BLaER1 treated with 17β-estradiol and CSF1 and Interleukin-3, amounts not matched to agents 10 nM and 100 nM (cell line): ENCODE measurements at regions not wholly inside any gene's neighbourhood (a gene's known extent, or its start where the extent isn't known, plus 50 kb on each side); places are given as distances from the start of the nearest gene placed in this dataset.

Experiments
- H3K27ac ChIP-seq, 11 experiments: shearing (Covaris generic); formaldehyde crosslinking; 2 replicates each; pipeline ENCODE4 v1.8.1; 2022
- H3K27me3 ChIP-seq, 11 experiments: shearing (Covaris generic); formaldehyde crosslinking; 2 replicates each; pipeline ENCODE4 v1.8.1; 2022
- H3K36me3 ChIP-seq, 11 experiments: shearing (Covaris generic); formaldehyde crosslinking; 2 replicates each; pipeline ENCODE4 v1.8.1; 2022
- H3K4me1 ChIP-seq, 10 experiments: shearing (Covaris generic); formaldehyde crosslinking; 2 replicates each; pipeline ENCODE4 v1.8.1; 2022
- H3K4me2 ChIP-seq, 11 experiments: shearing (Covaris generic); formaldehyde crosslinking; 2 replicates each; pipeline ENCODE4 v1.8.1; 2022
- H3K4me3 ChIP-seq, 10 experiments: shearing (Covaris generic); formaldehyde crosslinking; 2 replicates each; pipeline ENCODE4 v1.8.1; 2022
- H3K9ac ChIP-seq, 11 experiments: shearing (Covaris generic); formaldehyde crosslinking; 2 replicates each; pipeline ENCODE4 v1.8.1; 2022
- H3K9me3 ChIP-seq, 11 experiments: shearing (Covaris generic); formaldehyde crosslinking; replicated peaks in 1 of 11; 2 replicates each; pipeline ENCODE4 v1.8.1; 2022
- H4K20me1 ChIP-seq, 11 experiments: shearing (Covaris generic); formaldehyde crosslinking; 2 replicates each; pipeline ENCODE4 v1.8.1; 2022
- Cebpa-rat ChIP-seq, 11 experiments: shearing (Covaris generic); IDR thresholded peaks; 2 replicates each; pipeline ENCODE4 v1.8.1; 2022

DNA sequence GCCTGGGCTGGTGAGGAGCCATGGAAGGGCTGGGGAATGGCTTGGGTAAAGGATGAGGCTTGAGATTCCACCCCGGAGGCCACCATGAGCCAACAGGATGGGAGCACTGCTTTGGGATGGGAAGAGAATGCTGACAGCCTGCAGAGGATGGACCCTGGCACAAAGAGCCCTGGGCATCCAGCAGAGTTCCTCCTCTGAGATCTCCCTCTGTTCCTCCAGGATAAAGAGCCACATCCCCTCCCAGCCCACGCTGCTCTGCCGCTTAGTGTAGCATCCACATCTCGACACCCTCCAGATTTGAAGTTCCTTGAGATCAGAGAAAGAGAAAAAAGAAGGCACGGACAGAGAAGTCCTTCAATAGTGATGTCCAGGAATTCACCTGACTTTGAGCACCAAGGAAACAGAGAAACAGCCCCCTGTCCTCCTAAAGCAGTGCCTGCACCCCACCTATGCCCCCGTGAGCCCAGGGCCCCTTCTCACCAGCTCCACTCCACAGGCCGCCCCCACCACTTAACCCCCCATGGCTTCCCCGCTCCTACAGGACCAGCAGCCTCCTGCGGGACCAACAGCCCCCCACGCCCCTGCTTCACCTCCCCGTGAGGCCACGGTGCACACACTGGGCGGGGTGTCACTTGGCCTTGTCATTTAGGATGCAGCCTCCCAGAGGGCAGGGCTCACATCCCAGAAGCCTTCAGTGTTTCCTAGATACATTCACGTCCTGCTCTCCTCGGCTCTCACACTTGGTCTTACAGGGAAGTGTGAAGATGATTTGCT is 180.5 kb downstream of the SHANK2 start:
- no peaks in the 10 kb centered on the region for H4K20me1 ChIP-seq
- H3K9ac ChIP-seq, result no peak overlapping the region
- H3K27me3 ChIP-seq, result no peaks in the 10 kb centered on the region
- H3K27ac ChIP-seq, result no peak overlapping the region
- H3K4me1 ChIP-seq, result peaks cover 8 to 24% (median 11%) of the 10 kb centered on the region in 10 experiments
- no peaks in the 10 kb centered on the region for H3K36me3 ChIP-seq
- peaks cover 0 to 22% (median 7%) of the 10 kb centered on the region in 11 experiments; a peak in 12 of 22 replicates for H3K9me3 ChIP-seq
- no peak overlapping the region for H3K4me3 ChIP-seq
- peak overlapping the region in 1 of 11 experiments; percentile 5; a peak in 1 of 22 replicates for H3K4me2 ChIP-seq
- no peak for TF ChIP-seq Cebpa-rat (IDR thresholded peaks at IDR 0.05)

DNA sequence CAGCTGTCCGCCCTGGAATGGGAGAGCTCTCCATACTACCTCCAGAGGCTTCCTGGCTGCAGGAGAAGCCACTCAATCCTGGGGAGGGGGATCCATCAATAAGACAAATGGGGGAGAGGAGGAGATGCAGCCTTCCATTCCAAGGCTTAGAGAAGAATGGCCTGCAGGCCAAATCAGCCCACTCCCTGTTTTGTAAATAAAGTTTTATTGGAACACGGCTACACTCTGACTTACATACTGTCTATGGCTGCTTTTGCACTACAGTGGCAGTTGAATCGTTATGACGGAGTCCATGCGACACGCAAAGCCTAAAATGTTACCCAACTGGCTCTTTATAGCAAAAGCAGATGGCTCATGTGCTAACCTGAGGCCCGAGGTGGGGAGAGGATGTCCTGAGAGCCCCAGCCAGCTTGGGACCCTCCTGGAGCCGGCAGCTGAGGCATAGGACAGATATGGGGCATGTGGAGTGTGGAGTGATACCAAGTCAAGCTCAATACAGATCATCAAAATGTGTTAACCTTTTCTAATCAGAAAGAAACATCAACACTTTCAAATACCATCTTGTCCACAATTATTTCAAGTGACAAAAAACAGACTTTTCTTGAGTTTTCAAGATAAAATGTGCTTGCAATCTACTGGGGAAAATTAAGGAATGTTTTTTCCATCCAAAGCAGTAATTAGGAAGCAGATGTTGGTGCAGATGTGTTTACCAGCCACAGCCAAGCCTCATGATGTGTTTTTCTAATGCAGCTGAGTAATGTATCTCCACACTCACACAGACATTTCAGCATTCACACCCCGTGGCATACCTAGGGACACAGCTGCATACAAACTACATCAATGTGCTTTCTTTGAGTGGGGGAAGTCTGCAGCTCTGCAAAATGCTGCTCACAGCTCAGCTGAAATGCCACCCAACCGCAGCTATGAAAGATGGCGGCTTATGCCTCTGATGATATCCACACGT is 181.6 kb downstream of the SHANK2 start:
- Histone ChIP-seq H3K36me3 (no peaks in the 10 kb centered on the region), H3K4me3 (no peak overlapping the region), H3K4me1 (peaks cover 18 to 32% (median 22%) of the 10 kb centered on the region in 10 experiments), H3K27ac (no peak overlapping the region), H3K9me3 (peaks cover 0 to 18% (median 7%) of the 10 kb centered on the region in 11 experiments; a peak in 11 of 22 replicates), H4K20me1 (peaks cover 0 to under 1% (median 0%) of the 10 kb centered on the region in 11 experiments; a peak in 4 of 22 replicates), H3K9ac (no peak overlapping the region), H3K4me2 (peak overlapping the region in 1 of 11 experiments; percentile 5; a peak in 1 of 22 replicates), H3K27me3 (no peaks in the 10 kb centered on the region)
- TF ChIP-seq Cebpa-rat (IDR thresholded peaks at IDR 0.05), result no peak

DNA sequence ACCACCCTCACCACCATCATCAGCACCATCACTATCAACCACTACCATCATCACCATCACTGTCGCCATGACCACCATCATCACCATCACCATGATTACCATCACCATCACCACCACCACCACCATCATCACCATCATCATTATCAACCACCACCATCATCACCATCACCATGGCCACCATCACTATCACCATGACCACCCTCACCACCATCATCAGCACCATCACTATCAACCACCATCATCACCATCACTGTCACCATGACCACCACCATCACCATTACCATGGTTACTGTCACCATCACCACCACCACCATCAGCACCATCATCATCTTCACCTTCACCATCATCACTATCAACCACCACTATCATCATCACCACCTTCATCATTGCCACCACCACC is 183.4 kb downstream of the SHANK2 start:
- Histone ChIP-seq H3K4me2 (no peak overlapping the region), H3K9me3 (peaks cover 0 to 18% (median 7%) of the 10 kb centered on the region in 11 experiments; a peak in 11 of 22 replicates), H3K9ac (no peak overlapping the region), H3K27ac (no peak overlapping the region), H4K20me1 (peaks cover 0 to 15% (median 0%) of the 10 kb centered on the region in 11 experiments; a peak in 4 of 22 replicates), H3K4me3 (no peak overlapping the region), H3K27me3 (no peaks in the 10 kb centered on the region), H3K36me3 (no peaks in the 10 kb centered on the region), H3K4me1 (peaks cover 23 to 50% (median 36%) of the 10 kb centered on the region in 10 experiments)
- TF ChIP-seq Cebpa-rat (IDR thresholded peaks at IDR 0.05), result no peak

DNA sequence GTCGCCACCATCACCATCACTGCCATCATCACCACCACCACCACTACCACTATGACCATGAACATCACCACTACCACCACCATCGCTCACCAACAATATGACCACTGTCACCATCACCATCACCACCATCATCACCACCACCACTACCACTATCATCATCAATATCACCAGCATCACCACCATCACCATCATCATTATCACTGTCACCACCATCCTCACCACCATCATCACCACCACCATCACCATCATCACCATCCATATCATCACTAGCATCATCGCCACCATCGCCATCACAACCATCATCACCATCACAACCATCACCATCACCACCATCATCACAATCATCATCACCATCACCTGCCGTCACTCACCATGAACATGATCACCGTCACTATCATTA is 184.6 kb downstream of the SHANK2 start:
- H3K4me2 ChIP-seq, result peak overlapping the region; percentile 78 to 92 (median 86); a peak in 21 of 22 replicates
- H3K36me3 ChIP-seq, result no peaks in the 10 kb centered on the region
- H3K27ac ChIP-seq, result peak overlapping the region in 4 of 11 experiments; percentile 82 to 88 (median 87); a peak in 6 of 22 replicates
- peaks cover 0 to 18% (median 7%) of the 10 kb centered on the region in 11 experiments; a peak in 11 of 22 replicates for H3K9me3 ChIP-seq
- H3K27me3 ChIP-seq, result no peaks in the 10 kb centered on the region
- no peak overlapping the region; a peak in 1 of 20 replicates for H3K4me3 ChIP-seq
- peaks cover 0 to 19% (median 0%) of the 10 kb centered on the region in 11 experiments; a peak in 4 of 22 replicates for H4K20me1 ChIP-seq
- H3K4me1 ChIP-seq, result peaks cover 23 to 51% (median 36%) of the 10 kb centered on the region in 10 experiments
- no peak overlapping the region for H3K9ac ChIP-seq
- TF ChIP-seq Cebpa-rat (IDR thresholded peaks at IDR 0.05), result no peak

DNA sequence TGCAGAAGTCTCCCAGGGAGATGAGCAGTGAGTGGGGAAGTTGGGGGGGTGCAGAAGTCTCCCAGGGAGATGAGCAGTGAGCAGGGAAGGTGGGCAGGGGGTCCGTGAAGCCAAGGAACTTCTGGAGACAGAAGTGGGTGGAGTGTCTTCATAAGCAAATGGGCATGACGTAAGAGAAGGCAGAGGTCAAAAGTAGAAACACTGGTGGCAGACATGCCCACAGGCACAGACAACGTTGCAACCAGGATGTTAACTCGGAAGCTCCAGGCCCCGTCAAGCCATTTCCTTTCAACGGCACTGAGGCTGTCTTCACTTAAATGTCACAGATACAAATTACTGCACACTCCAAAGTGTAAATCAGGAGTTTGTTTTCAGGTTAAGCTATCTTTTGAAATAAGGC is 186.1 kb downstream of the SHANK2 start:
- TF ChIP-seq Cebpa-rat (IDR thresholded peaks at IDR 0.05), result peak in 1 of 11 experiments; percentile 61; a peak in 1 of 22 replicates

DNA sequence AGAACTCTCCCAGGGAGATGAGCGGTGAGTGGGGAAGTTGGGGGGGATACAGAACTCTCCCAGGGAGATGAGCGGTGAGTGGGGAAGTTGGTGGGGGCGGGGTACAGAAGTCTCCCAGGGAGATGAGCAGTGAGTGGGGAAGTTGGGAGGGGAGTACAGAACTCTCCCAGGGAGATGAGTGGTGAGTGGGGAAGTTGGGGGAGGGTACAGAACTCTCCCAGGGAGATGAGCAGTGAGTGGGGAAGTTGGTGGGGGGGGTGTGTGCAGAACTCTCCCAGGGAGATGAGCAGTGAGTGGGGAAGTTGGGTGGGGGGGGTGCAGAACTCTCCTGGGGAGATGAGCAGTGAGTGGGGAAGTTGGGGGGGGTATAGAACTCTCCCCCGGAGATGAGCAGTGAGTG is 186.5 kb downstream of the SHANK2 start:
- no peak overlapping the region for H3K9ac ChIP-seq
- H3K4me2 ChIP-seq, result peak overlapping the region; percentile 13 to 92 (median 85); a peak in 17 of 22 replicates
- peak overlapping the region in 2 of 11 experiments; percentile 82 to 87; a peak in 4 of 22 replicates for H3K27ac ChIP-seq
- peaks cover 0 to 18% (median 7%) of the 10 kb centered on the region in 11 experiments; a peak in 11 of 22 replicates for H3K9me3 ChIP-seq
- peaks cover 23 to 51% (median 36%) of the 10 kb centered on the region in 10 experiments for H3K4me1 ChIP-seq
- H3K36me3 ChIP-seq, result no peaks in the 10 kb centered on the region
- peaks cover 0 to 19% (median 0%) of the 10 kb centered on the region in 11 experiments; a peak in 4 of 22 replicates for H4K20me1 ChIP-seq
- H3K4me3 ChIP-seq, result no peak overlapping the region
- no peaks in the 10 kb centered on the region for H3K27me3 ChIP-seq
- TF ChIP-seq Cebpa-rat (IDR thresholded peaks at IDR 0.05), result no peak

More for the DNA sequence above, 186.1 kb downstream of the SHANK2 start:
- peak overlapping the region in 9 of 11 experiments; percentile 44 to 74 (median 58); a peak in 16 of 22 replicates for H3K9ac ChIP-seq
- no peaks in the 10 kb centered on the region for H3K27me3 ChIP-seq
- H3K4me1 ChIP-seq, result peaks cover 23 to 51% (median 36%) of the 10 kb centered on the region in 10 experiments
- H3K9me3 ChIP-seq, result peaks cover 0 to 18% (median 7%) of the 10 kb centered on the region in 11 experiments; a peak in 11 of 22 replicates
- no peaks in the 10 kb centered on the region for H3K36me3 ChIP-seq
- H3K4me2 ChIP-seq, result peak overlapping the region; percentile 78 to 92 (median 86)
- peak overlapping the region; percentile 32 to 88 (median 82); a peak in 21 of 22 replicates for H3K27ac ChIP-seq
- H4K20me1 ChIP-seq, result peaks cover 0 to 19% (median 0%) of the 10 kb centered on the region in 11 experiments; a peak in 4 of 22 replicates
- peak overlapping the region in 3 of 10 experiments; percentile 4 to 44 (median 31); a peak in 4 of 20 replicates for H3K4me3 ChIP-seq

DNA sequence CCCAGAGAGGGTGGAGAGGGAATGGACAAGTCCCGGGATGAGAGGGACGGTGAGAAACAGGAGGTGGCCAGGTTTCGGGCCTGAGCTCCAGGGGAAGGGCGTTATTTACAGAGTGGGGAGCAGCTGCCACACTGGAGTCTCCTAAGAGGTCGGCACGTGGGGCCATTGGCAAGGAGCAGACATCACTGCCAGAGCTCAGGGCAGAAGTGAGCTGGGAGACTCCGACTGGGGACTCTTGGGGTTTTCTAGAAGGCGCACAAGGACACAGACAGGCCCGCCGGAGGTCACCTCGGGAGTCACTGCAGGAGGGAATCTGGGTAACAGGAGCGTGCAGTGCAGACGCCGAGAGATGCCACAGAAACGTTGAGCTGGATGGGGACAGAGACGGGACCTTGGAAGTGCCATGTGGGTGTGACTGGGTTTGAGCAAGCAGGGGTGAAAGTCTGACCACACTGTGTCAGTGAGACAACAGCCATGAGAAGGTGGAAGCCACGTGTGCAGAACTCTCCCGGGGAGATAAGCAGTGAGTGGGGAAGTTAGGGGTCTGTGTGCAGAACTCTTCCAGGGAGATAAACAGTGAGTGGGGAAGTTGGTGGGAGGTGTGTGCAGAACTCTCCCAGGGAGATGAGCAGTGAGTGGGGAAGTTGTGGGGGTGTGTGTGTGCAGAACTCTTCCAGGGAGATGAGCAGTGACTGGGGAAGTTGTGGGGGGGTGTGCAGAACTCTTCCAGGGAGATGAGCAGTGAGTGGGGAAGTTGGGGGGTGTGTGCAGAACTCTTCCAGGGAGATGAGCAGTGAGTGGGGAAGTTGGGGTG is 187.5 kb downstream of the SHANK2 start:
- H3K27ac ChIP-seq, result no peak overlapping the region
- H3K4me3 ChIP-seq, result no peak overlapping the region
- no peak overlapping the region for H3K9ac ChIP-seq
- H3K9me3 ChIP-seq, result peaks cover 0 to 18% (median 7%) of the 10 kb centered on the region in 11 experiments; a peak in 11 of 22 replicates
- peaks cover 0 to 19% (median 0%) of the 10 kb centered on the region in 11 experiments; a peak in 4 of 22 replicates for H4K20me1 ChIP-seq
- no peaks in the 10 kb centered on the region for H3K36me3 ChIP-seq
- no peaks in the 10 kb centered on the region for H3K27me3 ChIP-seq
- peak overlapping the region in 10 of 11 experiments; percentile 16 to 92 (median 48); a peak in 16 of 22 replicates for H3K4me2 ChIP-seq
- TF ChIP-seq Cebpa-rat (IDR thresholded peaks at IDR 0.05), result no peak
- peaks cover 23 to 46% (median 36%) of the 10 kb centered on the region in 10 experiments for H3K4me1 ChIP-seq
